H1 (cell line): ENCODE measurements at regions not wholly inside any gene's neighbourhood (a gene's known extent, or its start where the extent isn't known, plus 50 kb on each side); places are given as distances from the start of the nearest gene placed in this dataset.

Experiments
- ASH2L ChIP-seq: fragments of 200-600, 300-600 bp; sonication (generic); IDR thresholded peaks from one replicate; pipeline ENCODE4 v1.7.1; 2017; ENCODE audit warnings: low read length
- BCL11A ChIP-seq, 2 experiments: IDR thresholded peaks; one replicate each; pipeline ENCODE4 v1.6.1; 2011; ENCODE audit warnings: low read depth in 2 of 2, low read length in 2 of 2, mild to moderate bottlenecking in 2 of 2
- CBX5 ChIP-seq: fragments of 300-800, 300-1000 bp; sonication (generic); IDR thresholded peaks from 2 replicates; pipeline ENCODE4 v1.7.1; 2016; ENCODE audit warnings: antibody characterized with exemption, low read length, low read depth
- EP300 ChIP-seq, 2 experiments: IDR thresholded peaks; 1 replicate in 1 of 2; 2 replicates in 1 of 2; pipeline ENCODE4 v1.6.1; 2011 to 2012; ENCODE audit warnings: low read depth in 2 of 2, low read length in 2 of 2, mild to moderate bottlenecking in 2 of 2, borderline replicate concordance in 1 of 2, inconsistent platforms in 1 of 2, moderate library complexity in 1 of 2
- GABPA ChIP-seq: IDR thresholded peaks from 2 replicates; pipeline ENCODE4 v1.6.1; 2011; ENCODE audit warnings: mild to moderate bottlenecking, low read length, moderate library complexity, borderline replicate concordance; ENCODE audit not compliant: insufficient read depth
- HDAC2 ChIP-seq, 2 experiments: fragments of 300-600 bp in 1 of 2; sonication (generic) in 1 of 2; IDR thresholded peaks; 2 replicates each; pipeline ENCODE4 v1.6.1; 2011 to 2012; ENCODE audit warnings: low read depth in 2 of 2, low read length in 2 of 2, mild to moderate bottlenecking in 2 of 2, moderate library complexity in 2 of 2, borderline replicate concordance in 1 of 2, inconsistent platforms in 1 of 2
- JUN ChIP-seq: IDR thresholded peaks from 2 replicates; pipeline ENCODE4 v1.6.1; 2011; ENCODE audit warnings: low read depth, mild to moderate bottlenecking, improper control_type of control experiment, low read length
- KDM1A ChIP-seq: fragments of 200-600, 300-600 bp; sonication (generic); IDR thresholded peaks from 2 replicates; pipeline ENCODE4 v1.7.1; 2016; ENCODE audit warnings: mild to moderate bottlenecking, low read length, borderline replicate concordance
- KDM4A ChIP-seq: IDR thresholded peaks from one replicate; pipeline ENCODE4 v1.7.1; 2012; ENCODE audit warnings: low read depth, mild to moderate bottlenecking, moderate library complexity, low read length, inconsistent platforms; ENCODE audit not compliant: severe bottlenecking
- MAFK ChIP-seq: IDR thresholded peaks from 2 replicates; pipeline ENCODE4 v1.6.1; 2012; ENCODE audit warnings: low read depth, mild to moderate bottlenecking, improper control_type of control experiment, low read length
- PHF8 ChIP-seq: fragments of 200-600 bp; sonication (generic); conservative IDR thresholded peaks from 2 replicates; pipeline ENCODE4 v1.7.1; 2012; ENCODE audit warnings: low read depth, mild to moderate bottlenecking, inconsistent platforms, low read length, moderate library complexity
- POU5F1 ChIP-seq: IDR thresholded peaks from 2 replicates; pipeline ENCODE4 v1.6.1; 2011; ENCODE audit warnings: low read depth, mild to moderate bottlenecking, low read length, moderate library complexity
- RFX5 ChIP-seq: IDR thresholded peaks from 2 replicates; pipeline ENCODE4 v1.6.1; 2011; ENCODE audit warnings: low read depth, low read length, improper control_type of control experiment, borderline replicate concordance
- RXRA ChIP-seq: IDR thresholded peaks from 2 replicates; pipeline ENCODE4 v1.6.1; 2011; ENCODE audit warnings: low read depth, mild to moderate bottlenecking, low read length, moderate library complexity; ENCODE audit not compliant: insufficient read depth
- SP1 ChIP-seq: IDR thresholded peaks from 2 replicates; pipeline ENCODE4 v1.6.1; 2011; ENCODE audit warnings: low read depth, low read length
- SP2 ChIP-seq: IDR thresholded peaks from 2 replicates; pipeline ENCODE4 v1.6.1; 2012; ENCODE audit warnings: mild to moderate bottlenecking, low read length, inconsistent platforms
- SRF ChIP-seq: IDR thresholded peaks from 2 replicates; pipeline ENCODE4 v1.6.1; 2011; ENCODE audit warnings: mild to moderate bottlenecking, low read depth, low read length, moderate library complexity
- TBP ChIP-seq: IDR thresholded peaks from 2 replicates; pipeline ENCODE4 v1.6.1; 2011; ENCODE audit warnings: low read depth, low read length, improper control_type of control experiment
- TCF12 ChIP-seq: IDR thresholded peaks from 2 replicates; pipeline ENCODE4 v1.6.1; 2011; ENCODE audit warnings: low read depth, mild to moderate bottlenecking, low read length
- YY1 ChIP-seq: IDR thresholded peaks from 2 replicates; pipeline ENCODE4 v1.6.1; 2011; ENCODE audit warnings: low read depth, mild to moderate bottlenecking, low read length
- TF ChIP-seq, protein P1 (sequence below): IDR thresholded peaks from 2 replicates; pipeline ENCODE4 v1.6.1; 2011; ENCODE audit warnings: low read length, improper control_type of control experiment
- TF ChIP-seq, protein P2 (sequence below): IDR thresholded peaks from 2 replicates; pipeline ENCODE4 v1.6.1; 2012; ENCODE audit warnings: inconsistent platforms
- TF ChIP-seq, protein P3 (sequence below): IDR thresholded peaks from 2 replicates; pipeline ENCODE4 v1.6.1; 2012; ENCODE audit warnings: low read length, inconsistent platforms

DNA sequence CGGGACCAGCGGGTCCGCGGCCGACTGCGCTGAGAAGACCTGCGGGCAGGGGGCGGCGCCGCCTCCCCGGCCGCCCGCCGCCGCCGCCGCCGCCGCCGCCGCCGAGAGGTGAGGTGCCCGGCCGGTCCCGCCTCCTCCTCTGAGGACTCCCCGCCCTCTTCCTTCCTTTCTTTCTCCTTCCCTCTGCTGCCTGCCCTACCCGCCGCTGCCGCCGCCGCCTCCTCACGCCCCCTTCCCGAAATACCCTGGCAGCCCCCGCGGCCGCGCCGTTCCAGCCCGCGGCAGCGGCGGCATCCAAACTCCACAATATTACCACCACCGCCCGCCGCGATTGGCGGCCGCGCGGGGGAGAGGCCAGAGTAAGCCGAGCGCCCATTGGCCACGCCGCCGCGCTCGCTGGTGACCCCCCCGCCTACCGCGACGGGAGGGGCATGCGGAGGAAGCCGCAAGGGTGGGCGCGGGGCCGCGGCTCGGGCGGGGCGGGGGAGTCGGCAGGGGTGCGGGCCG, 61.8 kb upstream of the ANKRD28 start (continued):
- TF ChIP-seq MAFK (no peak), SP1 (no peak), BCL11A (IDR thresholded peaks at IDR 0.05; ENCODE audit: low read depth in 2 of 2, low read length in 2 of 2) (no peak), CBX5 (no peak), GABPA (no peak), TCF12 (no peak), YY1 (no peak), SP2 (no peak), TBP (no peak; the same call in 1 of the 2 replicates), POU5F1 (no peak), RXRA (no peak), EP300 (IDR thresholded peaks at IDR 0.05; ENCODE audit: borderline replicate concordance in 1 of 2, low read depth in 2 of 2, low read length in 2 of 2) (0 out of 3 replicates have a peak, but pooled peaks of 1 of the 2 experiments have one; percentile 11), KDM4A (peak; percentile 20), KDM1A (no peak), ASH2L (peak; percentile 16), RFX5 (no peak), JUN (no peak), PHF8 (peak; percentile 65), SRF (no peak), HDAC2 (IDR thresholded peaks at IDR 0.05; ENCODE audit: borderline replicate concordance in 1 of 2, low read depth in 2 of 2, low read length in 2 of 2) (no peak)
- TF ChIP-seq, protein P1, sequence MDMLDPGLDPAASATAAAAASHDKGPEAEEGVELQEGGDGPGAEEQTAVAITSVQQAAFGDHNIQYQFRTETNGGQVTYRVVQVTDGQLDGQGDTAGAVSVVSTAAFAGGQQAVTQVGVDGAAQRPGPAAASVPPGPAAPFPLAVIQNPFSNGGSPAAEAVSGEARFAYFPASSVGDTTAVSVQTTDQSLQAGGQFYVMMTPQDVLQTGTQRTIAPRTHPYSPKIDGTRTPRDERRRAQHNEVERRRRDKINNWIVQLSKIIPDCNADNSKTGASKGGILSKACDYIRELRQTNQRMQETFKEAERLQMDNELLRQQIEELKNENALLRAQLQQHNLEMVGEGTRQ: no peak
- TF ChIP-seq, protein P2, sequence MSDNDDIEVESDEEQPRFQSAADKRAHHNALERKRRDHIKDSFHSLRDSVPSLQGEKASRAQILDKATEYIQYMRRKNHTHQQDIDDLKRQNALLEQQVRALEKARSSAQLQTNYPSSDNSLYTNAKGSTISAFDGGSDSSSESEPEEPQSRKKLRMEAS: no peak
- TF ChIP-seq, protein P3, sequence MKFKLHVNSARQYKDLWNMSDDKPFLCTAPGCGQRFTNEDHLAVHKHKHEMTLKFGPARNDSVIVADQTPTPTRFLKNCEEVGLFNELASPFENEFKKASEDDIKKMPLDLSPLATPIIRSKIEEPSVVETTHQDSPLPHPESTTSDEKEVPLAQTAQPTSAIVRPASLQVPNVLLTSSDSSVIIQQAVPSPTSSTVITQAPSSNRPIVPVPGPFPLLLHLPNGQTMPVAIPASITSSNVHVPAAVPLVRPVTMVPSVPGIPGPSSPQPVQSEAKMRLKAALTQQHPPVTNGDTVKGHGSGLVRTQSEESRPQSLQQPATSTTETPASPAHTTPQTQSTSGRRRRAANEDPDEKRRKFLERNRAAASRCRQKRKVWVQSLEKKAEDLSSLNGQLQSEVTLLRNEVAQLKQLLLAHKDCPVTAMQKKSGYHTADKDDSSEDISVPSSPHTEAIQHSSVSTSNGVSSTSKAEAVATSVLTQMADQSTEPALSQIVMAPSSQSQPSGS: no peak
